ENCODE measurements at regions not wholly inside any gene's neighbourhood (a gene's known extent, or its start where the extent isn't known, plus 50 kb on each side); places are given as distances from the start of the nearest gene placed in this dataset.

DNA sequence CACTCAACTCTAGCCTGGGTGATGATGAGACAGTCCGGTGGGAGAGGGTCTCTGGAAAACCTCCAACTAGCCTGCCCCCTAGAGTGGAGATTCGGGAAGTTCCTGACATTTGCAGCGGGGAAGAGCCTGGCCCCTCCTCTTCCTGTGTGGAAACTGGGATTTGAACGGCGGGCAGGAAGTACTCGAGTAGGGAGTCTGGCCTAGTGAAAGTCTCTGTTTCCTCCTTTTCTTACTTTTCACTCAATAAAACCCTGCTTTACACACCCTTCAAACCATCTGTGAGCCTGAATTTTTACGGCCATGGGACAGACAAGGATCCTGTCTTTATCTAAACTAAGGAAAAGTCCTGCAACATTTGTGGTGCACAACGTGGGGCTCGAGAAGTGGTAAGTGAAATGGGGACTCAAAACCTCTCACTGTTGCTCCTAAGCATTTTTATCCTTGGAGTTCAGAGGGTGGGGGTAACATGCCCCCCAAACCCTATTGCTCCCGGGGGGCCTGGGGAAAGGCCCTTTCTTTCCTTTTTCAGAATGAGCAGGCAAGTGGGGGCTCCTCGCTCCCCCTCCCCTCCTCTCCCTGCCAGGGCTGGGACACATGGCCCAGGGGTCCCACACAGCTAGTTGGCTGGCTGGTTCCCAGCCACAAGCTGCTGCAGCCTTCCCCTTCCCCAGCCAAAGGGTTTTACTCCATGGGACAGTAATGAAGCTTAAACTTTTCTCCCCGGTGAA lies 224.7 kb upstream of the GBE1 start:
- Mint-ChIP-seq H3K4me1 (no peaks in the 10 kb centered on the region), H3K36me3 (no peaks in the 10 kb centered on the region), H3K9me3 (peaks cover 0 to 3% (median 0%) of the 10 kb centered on the region in 3 donors), H3K4me3 (no peak overlapping the region), H3K27me3 (no peaks in the 10 kb centered on the region), H3K27ac (no peak overlapping the region)
- no peak for ATAC-seq (replicated peaks in 1 of 4)
- H3K36me3 ChIP-seq (ENCODE audit: control insufficient read depth in 2 of 2, extremely low read depth in 1 of 2, insufficient read depth in 1 of 2, low read length in 1 of 2) = no peaks in the 10 kb centered on the region
- CTCF ChIA-PET = no interaction called here
- no peaks in the 10 kb centered on the region for H3K27me3 ChIP-seq (replicated peaks in 1 of 2; ENCODE audit: control insufficient read depth in 2 of 2, extremely low read depth in 1 of 2, insufficient read depth in 2 of 2, low read length in 1 of 2)
- no peak overlapping the region for H3K27ac ChIP-seq (ENCODE audit: low read length)
- POLR2A ChIA-PET = interaction anchor here in 1 of 2 donors (0.7 kb wide), 1 partner anchor 204 kb away, joined by 5 read pairs; no protein-coding TSS in a partner anchor
- no peak for DNase-seq
- H3K4me1 ChIP-seq (ENCODE audit: control insufficient read depth in 1 of 2, extremely low read depth in 1 of 2, insufficient read depth in 2 of 2, low read length in 2 of 2) = no peaks in the 10 kb centered on the region
- H3K9me3 ChIP-seq = no peaks in the 10 kb centered on the region
- H3K4me3 ChIP-seq (ENCODE audit: control insufficient read depth in 1 of 2, extremely low read depth in 1 of 2, low read length in 1 of 2) = no peak overlapping the region
- WGBS (ENCODE audit: insufficient coverage) = 100% methylated on average over 1 of the region's 12 CpGs

DNA sequence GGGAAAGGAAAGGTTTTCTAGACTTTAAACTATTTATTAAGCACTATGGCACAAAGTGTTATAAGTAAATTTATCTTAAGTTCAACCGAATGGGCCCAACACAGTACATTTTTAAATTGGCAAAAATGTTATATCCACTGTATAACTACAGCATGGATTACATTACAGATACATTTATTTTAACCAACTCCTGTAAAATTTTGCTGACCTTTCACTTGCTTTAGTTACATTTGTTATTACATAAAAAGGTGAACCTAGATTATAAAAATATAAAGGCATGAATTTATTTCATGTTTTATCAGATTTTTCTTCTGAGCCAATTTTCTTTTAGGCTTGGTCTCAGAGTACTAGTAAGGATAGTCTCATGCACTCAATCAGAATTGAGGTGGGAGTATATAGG lies 221.9 kb upstream of the GBE1 start:
- Mint-ChIP-seq H3K4me3 (no peak overlapping the region), H3K27ac (no peak overlapping the region), H3K27me3 (no peaks in the 10 kb centered on the region), H3K36me3 (no peaks in the 10 kb centered on the region), H3K9me3 (peaks cover 0 to 3% (median 0%) of the 10 kb centered on the region in 3 donors), H3K4me1 (no peaks in the 10 kb centered on the region)
- Histone ChIP-seq H3K27me3 (replicated peaks in 1 of 2; ENCODE audit: control insufficient read depth in 2 of 2, extremely low read depth in 1 of 2, insufficient read depth in 2 of 2, low read length in 1 of 2) (no peaks in the 10 kb centered on the region), H3K4me3 (ENCODE audit: control insufficient read depth in 1 of 2, extremely low read depth in 1 of 2, low read length in 1 of 2) (no peak overlapping the region), H3K9me3 (no peaks in the 10 kb centered on the region), H3K36me3 (ENCODE audit: control insufficient read depth in 2 of 2, extremely low read depth in 1 of 2, insufficient read depth in 1 of 2, low read length in 1 of 2) (no peaks in the 10 kb centered on the region), H3K4me1 (ENCODE audit: control insufficient read depth in 1 of 2, extremely low read depth in 1 of 2, insufficient read depth in 2 of 2, low read length in 2 of 2) (no peaks in the 10 kb centered on the region), H3K27ac (ENCODE audit: low read length) (no peak overlapping the region)
- DNase-seq = no peak
- POLR2A ChIA-PET = no interaction called here
- CTCF ChIA-PET = no interaction called here
- no peak for ATAC-seq (replicated peaks in 1 of 4)
- no CpG with 5 or more reads among the region's 1 CpG for WGBS (ENCODE audit: insufficient coverage)

DNA sequence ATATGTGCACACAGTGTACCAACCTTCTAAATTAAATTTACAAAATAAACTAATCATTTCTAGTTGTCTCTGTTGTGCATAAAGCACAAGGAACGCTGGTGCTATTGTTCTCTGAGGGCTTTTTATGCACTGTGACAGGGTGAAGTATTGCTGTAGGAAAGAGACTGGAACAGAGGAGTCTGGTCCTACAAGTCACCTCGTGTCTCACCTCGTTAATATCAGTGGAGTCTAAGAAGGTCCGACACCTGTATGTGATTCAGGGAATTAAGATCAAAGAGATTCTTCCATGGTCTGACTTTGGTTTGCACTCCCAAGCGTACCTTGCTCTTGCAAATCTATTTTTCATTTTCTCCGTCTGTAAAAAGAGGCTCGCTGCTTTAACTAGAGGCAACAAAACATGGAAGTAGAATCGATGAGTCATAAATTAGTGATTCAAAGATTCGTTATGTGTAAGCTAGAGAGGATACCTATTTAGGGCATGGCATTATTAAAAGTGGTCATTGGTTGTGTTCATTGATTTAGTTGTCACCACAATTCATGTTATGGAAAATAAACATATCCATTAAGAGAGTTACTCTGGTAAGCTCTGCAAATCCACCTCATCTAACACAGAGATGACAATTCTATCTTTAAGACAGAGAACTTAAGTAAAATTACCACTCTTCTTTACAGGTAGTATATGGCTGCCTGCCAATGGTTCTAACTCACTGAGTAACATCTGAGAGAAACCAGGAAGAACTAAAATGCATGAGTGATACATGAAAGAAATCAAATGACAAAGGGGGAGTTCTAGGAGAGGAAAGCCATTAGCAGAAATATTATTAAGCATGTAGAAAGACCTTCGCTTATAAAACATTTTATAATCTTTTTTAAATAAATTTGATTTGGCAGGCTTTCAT lies 219.4 kb upstream of the GBE1 start:
- POLR2A ChIA-PET = no interaction called here
- no peaks in the 10 kb centered on the region for H3K27me3 Mint-ChIP-seq
- H3K27ac Mint-ChIP-seq = no peak overlapping the region
- H3K4me1 Mint-ChIP-seq = no peaks in the 10 kb centered on the region
- Histone ChIP-seq H3K27me3 (replicated peaks in 1 of 2; ENCODE audit: control insufficient read depth in 2 of 2, extremely low read depth in 1 of 2, insufficient read depth in 2 of 2, low read length in 1 of 2) (no peaks in the 10 kb centered on the region), H3K9me3 (no peaks in the 10 kb centered on the region), H3K4me1 (ENCODE audit: control insufficient read depth in 1 of 2, extremely low read depth in 1 of 2, insufficient read depth in 2 of 2, low read length in 2 of 2) (no peaks in the 10 kb centered on the region), H3K4me3 (ENCODE audit: control insufficient read depth in 1 of 2, extremely low read depth in 1 of 2, low read length in 1 of 2) (no peak overlapping the region), H3K27ac (ENCODE audit: low read length) (no peak overlapping the region), H3K36me3 (ENCODE audit: control insufficient read depth in 2 of 2, extremely low read depth in 1 of 2, insufficient read depth in 1 of 2, low read length in 1 of 2) (no peaks in the 10 kb centered on the region)
- ATAC-seq (replicated peaks in 1 of 4) (no peak), DNase-seq (no peak)
- H3K9me3 Mint-ChIP-seq = peaks cover 0 to 3% (median 0%) of the 10 kb centered on the region in 3 donors
- CTCF ChIA-PET = no interaction called here
- no peaks in the 10 kb centered on the region for H3K36me3 Mint-ChIP-seq
- no peak overlapping the region for H3K4me3 Mint-ChIP-seq
- 60% methylated on average over 1 of the region's 10 CpGs for WGBS (ENCODE audit: insufficient coverage)

DNA sequence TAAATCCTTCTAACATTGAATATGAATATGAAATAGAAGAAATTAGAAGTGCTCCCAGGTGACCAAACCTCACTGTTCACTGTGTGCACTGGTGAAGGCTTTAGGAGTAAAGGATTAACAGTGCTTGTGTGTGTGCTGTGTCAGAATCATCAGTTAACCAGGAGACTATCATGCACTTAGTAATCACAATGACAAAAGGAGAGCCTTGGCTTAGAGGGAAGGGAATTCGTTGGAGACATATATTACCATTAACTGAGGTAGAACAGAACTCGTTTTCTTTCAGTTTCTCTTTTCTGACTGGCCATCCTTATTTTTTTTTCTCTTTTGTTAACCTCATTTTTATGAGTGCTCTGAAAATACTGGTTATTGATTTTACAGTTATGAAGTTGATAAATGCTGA lies 213.3 kb upstream of the GBE1 start:
- no peak overlapping the region for H3K27ac Mint-ChIP-seq
- POLR2A ChIA-PET = no interaction called here
- no peaks in the 10 kb centered on the region for H3K4me1 Mint-ChIP-seq
- H3K4me1 ChIP-seq (ENCODE audit: control insufficient read depth in 1 of 2, extremely low read depth in 1 of 2, insufficient read depth in 2 of 2, low read length in 2 of 2) = no peaks in the 10 kb centered on the region
- no peak overlapping the region for H3K27ac ChIP-seq (ENCODE audit: low read length)
- CTCF ChIA-PET = no interaction called here
- no CpG with 5 or more reads among the region's 2 CpGs for WGBS (ENCODE audit: insufficient coverage)
- no peaks in the 10 kb centered on the region for H3K36me3 ChIP-seq (ENCODE audit: control insufficient read depth in 2 of 2, extremely low read depth in 1 of 2, insufficient read depth in 1 of 2, low read length in 1 of 2)
- H3K36me3 Mint-ChIP-seq = no peaks in the 10 kb centered on the region
- no peaks in the 10 kb centered on the region for H3K27me3 ChIP-seq (replicated peaks in 1 of 2; ENCODE audit: control insufficient read depth in 2 of 2, extremely low read depth in 1 of 2, insufficient read depth in 2 of 2, low read length in 1 of 2)
- DNase-seq = no peak
- H3K9me3 Mint-ChIP-seq = peaks cover 4 to 5% (median 5%) of the 10 kb centered on the region in 3 donors
- no peak overlapping the region for H3K4me3 Mint-ChIP-seq
- H3K4me3 ChIP-seq (ENCODE audit: control insufficient read depth in 1 of 2, extremely low read depth in 1 of 2, low read length in 1 of 2) = no peak overlapping the region
- no peaks in the 10 kb centered on the region for H3K9me3 ChIP-seq
- no peak for ATAC-seq (replicated peaks in 1 of 4)
- H3K27me3 Mint-ChIP-seq = no peaks in the 10 kb centered on the region

DNA sequence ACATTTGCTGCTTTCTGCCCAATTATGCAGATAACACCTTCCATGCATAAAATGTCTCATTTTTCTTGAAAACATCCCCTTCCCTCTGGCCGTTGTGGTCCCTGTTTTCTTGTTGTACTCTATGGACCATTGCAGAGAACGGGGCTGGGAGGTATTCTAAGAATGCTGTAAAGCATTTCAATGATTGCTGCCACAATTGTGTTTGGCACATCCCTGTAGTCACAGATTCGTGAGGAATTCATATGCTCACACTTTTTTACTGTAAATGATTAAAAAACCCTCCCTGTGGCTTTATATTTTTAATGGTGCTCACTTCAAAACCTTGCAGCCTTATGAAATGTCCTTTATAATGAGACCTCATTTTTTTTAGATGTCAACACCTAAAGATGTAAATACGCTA lies 207.2 kb upstream of the GBE1 start:
- H3K4me1 ChIP-seq (ENCODE audit: control insufficient read depth in 1 of 2, extremely low read depth in 1 of 2, insufficient read depth in 2 of 2, low read length in 2 of 2) = no peaks in the 10 kb centered on the region
- DNase-seq = no peak
- no peaks in the 10 kb centered on the region for H3K27me3 ChIP-seq (replicated peaks in 1 of 2; ENCODE audit: control insufficient read depth in 2 of 2, extremely low read depth in 1 of 2, insufficient read depth in 2 of 2, low read length in 1 of 2)
- no peaks in the 10 kb centered on the region for H3K36me3 ChIP-seq (ENCODE audit: control insufficient read depth in 2 of 2, extremely low read depth in 1 of 2, insufficient read depth in 1 of 2, low read length in 1 of 2)
- H3K4me3 ChIP-seq (ENCODE audit: control insufficient read depth in 1 of 2, extremely low read depth in 1 of 2, low read length in 1 of 2) = no peak overlapping the region
- WGBS (ENCODE audit: insufficient coverage) = no CpG with 5 or more reads among the region's 4 CpGs
- H3K27ac Mint-ChIP-seq = no peak overlapping the region
- H3K27ac ChIP-seq (ENCODE audit: low read length) = no peak overlapping the region
- no peaks in the 10 kb centered on the region for H3K36me3 Mint-ChIP-seq
- CTCF ChIA-PET = interaction anchor here (0.6 to 0.7 kb wide), 2 partner anchors 33 to 341 kb away, joined by 3 read pairs; no protein-coding TSS in a partner anchor
- POLR2A ChIA-PET = no interaction called here
- H3K4me3 Mint-ChIP-seq = no peak overlapping the region
- no peaks in the 10 kb centered on the region for H3K9me3 ChIP-seq
- no peaks in the 10 kb centered on the region for H3K4me1 Mint-ChIP-seq
- no peak for ATAC-seq (replicated peaks in 1 of 4)
- no peaks in the 10 kb centered on the region for H3K27me3 Mint-ChIP-seq
- peaks cover 5 to 11% (median 5%) of the 10 kb centered on the region in 3 donors for H3K9me3 Mint-ChIP-seq

DNA sequence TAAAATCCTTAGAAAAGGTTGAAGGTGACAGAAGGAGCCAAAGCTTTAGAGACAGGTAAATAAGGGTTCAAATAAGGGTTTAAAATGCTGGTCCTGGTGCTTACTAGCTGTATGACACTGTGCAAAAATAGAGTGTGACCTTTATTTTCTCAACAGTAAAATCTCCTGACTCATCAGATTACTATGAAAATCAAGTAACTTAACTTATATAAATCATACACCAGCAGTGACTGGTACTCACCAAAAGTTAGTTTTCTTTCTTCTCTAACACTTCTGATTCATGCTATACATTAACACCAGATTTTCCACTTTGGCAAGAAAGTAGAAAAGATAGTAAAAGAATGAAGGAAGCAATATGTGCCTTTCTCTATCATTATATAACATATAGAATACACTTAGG lies 205.9 kb upstream of the GBE1 start:
- Mint-ChIP-seq H3K4me3 (no peak overlapping the region), H3K4me1 (no peaks in the 10 kb centered on the region), H3K9me3 (peaks cover 5 to 11% (median 5%) of the 10 kb centered on the region in 3 donors), H3K27ac (no peak overlapping the region), H3K36me3 (no peaks in the 10 kb centered on the region), H3K27me3 (no peaks in the 10 kb centered on the region)
- Histone ChIP-seq H3K36me3 (ENCODE audit: control insufficient read depth in 2 of 2, extremely low read depth in 1 of 2, insufficient read depth in 1 of 2, low read length in 1 of 2) (no peaks in the 10 kb centered on the region), H3K27ac (ENCODE audit: low read length) (no peak overlapping the region), H3K9me3 (no peaks in the 10 kb centered on the region), H3K4me1 (ENCODE audit: control insufficient read depth in 1 of 2, extremely low read depth in 1 of 2, insufficient read depth in 2 of 2, low read length in 2 of 2) (no peaks in the 10 kb centered on the region), H3K4me3 (ENCODE audit: control insufficient read depth in 1 of 2, extremely low read depth in 1 of 2, low read length in 1 of 2) (no peak overlapping the region), H3K27me3 (replicated peaks in 1 of 2; ENCODE audit: control insufficient read depth in 2 of 2, extremely low read depth in 1 of 2, insufficient read depth in 2 of 2, low read length in 1 of 2) (no peaks in the 10 kb centered on the region)
- no peak for ATAC-seq (replicated peaks in 1 of 4)
- DNase-seq = no peak
- ChIA-PET POLR2A (no interaction called here), CTCF (no interaction called here)
